ENCODE measurements at regions not wholly inside any gene's neighbourhood (a gene's known extent, or its start where the extent isn't known, plus 50 kb on each side); places are given as distances from the start of the nearest gene placed in this dataset.

DNA sequence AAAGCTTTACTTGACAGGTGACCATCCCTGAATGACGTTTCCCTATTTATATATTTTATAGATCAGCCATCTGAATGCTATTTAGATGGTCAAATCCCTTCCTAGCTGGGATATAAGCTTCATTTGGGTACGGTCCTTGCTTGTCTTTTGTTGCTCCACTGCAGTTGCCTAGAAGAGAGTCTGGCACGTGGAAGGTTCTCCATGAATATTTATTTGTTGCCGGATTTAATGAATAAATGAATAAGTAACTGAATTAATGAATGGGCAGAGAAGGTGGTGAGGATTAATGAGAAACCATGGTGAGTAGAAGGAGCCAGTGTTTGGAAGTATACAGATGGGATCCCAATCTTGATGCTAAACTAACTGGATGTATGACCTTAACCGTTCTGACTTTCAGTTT lies 222.1 kb downstream of the LPIN1 start:
- Histone ChIP-seq H3K9me3 (no peaks in the 10 kb centered on the region), H3K4me1 (no peaks in the 10 kb centered on the region), H3K27ac (no peak overlapping the region), H3K27me3 (no peaks in the 10 kb centered on the region), H3K36me3 (ENCODE audit: low read depth, missing control alignments) (no peaks in the 10 kb centered on the region), H3K4me3 (no peak overlapping the region)
- intact Hi-C loops (cut with DNase I; ENCODE audit: low total_unique reads): no loop called here
- WGBS, 2 donors: 91 to 95% methylated on average over 5 of the region's 5 CpGs
- no peak for DNase-seq
- TF ChIP-seq, protein P1, sequence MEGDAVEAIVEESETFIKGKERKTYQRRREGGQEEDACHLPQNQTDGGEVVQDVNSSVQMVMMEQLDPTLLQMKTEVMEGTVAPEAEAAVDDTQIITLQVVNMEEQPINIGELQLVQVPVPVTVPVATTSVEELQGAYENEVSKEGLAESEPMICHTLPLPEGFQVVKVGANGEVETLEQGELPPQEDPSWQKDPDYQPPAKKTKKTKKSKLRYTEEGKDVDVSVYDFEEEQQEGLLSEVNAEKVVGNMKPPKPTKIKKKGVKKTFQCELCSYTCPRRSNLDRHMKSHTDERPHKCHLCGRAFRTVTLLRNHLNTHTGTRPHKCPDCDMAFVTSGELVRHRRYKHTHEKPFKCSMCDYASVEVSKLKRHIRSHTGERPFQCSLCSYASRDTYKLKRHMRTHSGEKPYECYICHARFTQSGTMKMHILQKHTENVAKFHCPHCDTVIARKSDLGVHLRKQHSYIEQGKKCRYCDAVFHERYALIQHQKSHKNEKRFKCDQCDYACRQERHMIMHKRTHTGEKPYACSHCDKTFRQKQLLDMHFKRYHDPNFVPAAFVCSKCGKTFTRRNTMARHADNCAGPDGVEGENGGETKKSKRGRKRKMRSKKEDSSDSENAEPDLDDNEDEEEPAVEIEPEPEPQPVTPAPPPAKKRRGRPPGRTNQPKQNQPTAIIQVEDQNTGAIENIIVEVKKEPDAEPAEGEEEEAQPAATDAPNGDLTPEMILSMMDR (IDR thresholded peaks at IDR 0.05): no peak
- TF ChIP-seq POLR2A (IDR thresholded peaks at IDR 0.05): no peak

DNA sequence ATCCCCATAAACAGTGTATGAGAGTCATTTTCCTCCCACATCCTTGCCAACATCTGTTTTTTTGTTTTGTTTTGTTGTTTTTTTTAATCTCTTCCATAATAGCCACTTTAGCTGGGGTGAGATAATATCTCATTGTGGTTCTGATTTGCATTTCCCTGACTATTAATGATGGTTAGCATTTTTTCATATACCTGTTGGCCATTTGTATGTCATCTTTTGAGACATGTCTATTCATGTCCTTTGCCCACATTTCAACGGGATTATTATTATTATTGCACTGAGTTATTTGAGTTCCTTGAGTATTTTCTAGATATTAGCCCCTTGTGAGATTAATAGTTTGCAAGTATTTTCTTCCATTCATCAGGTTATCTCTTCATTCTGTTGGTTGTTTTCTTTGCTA lies 223.3 kb downstream of the LPIN1 start:
- no peak for DNase-seq
- no peaks in the 10 kb centered on the region for H3K36me3 ChIP-seq (ENCODE audit: low read depth, missing control alignments)
- no peaks in the 10 kb centered on the region for H3K27me3 ChIP-seq
- no peaks in the 10 kb centered on the region for H3K4me1 ChIP-seq
- H3K4me3 ChIP-seq: no peak overlapping the region
- intact Hi-C loops (cut with DNase I; ENCODE audit: low total_unique reads): no loop called here
- 86 to 97% methylated on average over 1 of the region's 1 CpG for WGBS, 2 donors
- H3K27ac ChIP-seq: no peak overlapping the region
- no peak for TF ChIP-seq POLR2A (IDR thresholded peaks at IDR 0.05)
- TF ChIP-seq, protein P1 (IDR thresholded peaks at IDR 0.05): no peak
- H3K9me3 ChIP-seq: no peaks in the 10 kb centered on the region

DNA sequence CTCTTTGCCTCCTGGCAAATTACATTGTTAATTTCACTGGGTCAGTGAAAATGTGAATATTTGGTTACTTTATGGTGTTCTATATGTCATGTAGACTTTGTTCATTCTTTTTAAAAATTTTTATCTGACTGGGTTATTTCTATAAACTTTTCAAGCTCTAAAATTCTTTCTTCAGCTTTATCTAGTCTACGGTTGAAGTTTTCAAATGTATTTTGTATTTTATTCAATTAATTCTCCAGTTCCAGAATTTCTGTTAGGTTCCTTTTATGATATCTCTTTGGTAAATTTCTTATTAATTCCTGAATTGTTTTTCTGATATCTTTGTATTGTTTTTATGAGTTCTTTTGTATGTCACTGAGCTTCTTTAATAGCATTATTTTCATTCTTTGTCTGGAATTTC lies 228.1 kb downstream of the LPIN1 start:
- H3K27ac ChIP-seq: no peak overlapping the region
- WGBS, 2 donors: 91 to 96% methylated on average over 1 of the region's 1 CpG
- no peaks in the 10 kb centered on the region for H3K4me1 ChIP-seq
- no peak for DNase-seq
- H3K27me3 ChIP-seq: no peaks in the 10 kb centered on the region
- H3K9me3 ChIP-seq: no peaks in the 10 kb centered on the region
- intact Hi-C loops (cut with DNase I; ENCODE audit: low total_unique reads): no loop called here
- TF ChIP-seq POLR2A (IDR thresholded peaks at IDR 0.05): no peak
- TF ChIP-seq, protein P1 (IDR thresholded peaks at IDR 0.05): no peak
- H3K4me3 ChIP-seq: no peak overlapping the region
- no peaks in the 10 kb centered on the region for H3K36me3 ChIP-seq (ENCODE audit: low read depth, missing control alignments)

DNA sequence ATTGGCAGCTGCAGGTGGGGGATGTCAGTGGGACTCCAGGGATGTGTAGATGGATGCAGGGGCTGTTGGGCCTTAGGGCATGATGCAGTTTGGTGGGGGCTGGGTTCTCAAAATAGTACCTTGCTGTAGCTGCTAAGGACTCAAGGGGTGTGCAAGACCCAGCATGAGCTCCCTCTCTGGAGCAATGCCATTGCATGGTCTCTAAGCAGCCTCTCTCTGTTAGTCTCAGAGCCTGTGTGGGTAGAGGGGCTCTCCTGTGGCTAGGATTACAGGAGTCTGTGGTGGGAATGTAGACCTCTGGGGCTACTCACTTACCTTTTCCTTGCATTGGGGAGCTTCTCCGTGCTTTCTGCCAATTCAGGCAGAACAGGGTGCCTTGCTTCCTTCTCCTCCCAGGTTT lies 228.9 kb downstream of the LPIN1 start:
- 80 to 96% methylated on average over 1 of the region's 1 CpG for WGBS, 2 donors
- Histone ChIP-seq H3K9me3 (no peaks in the 10 kb centered on the region), H3K27ac (no peak overlapping the region), H3K4me3 (no peak overlapping the region), H3K27me3 (no peaks in the 10 kb centered on the region), H3K36me3 (ENCODE audit: low read depth, missing control alignments) (no peaks in the 10 kb centered on the region), H3K4me1 (no peaks in the 10 kb centered on the region)
- intact Hi-C loops (cut with DNase I; ENCODE audit: low total_unique reads): no loop called here
- no peak for DNase-seq
- TF ChIP-seq POLR2A (IDR thresholded peaks at IDR 0.05): no peak
- TF ChIP-seq, protein P1 (IDR thresholded peaks at IDR 0.05): no peak

DNA sequence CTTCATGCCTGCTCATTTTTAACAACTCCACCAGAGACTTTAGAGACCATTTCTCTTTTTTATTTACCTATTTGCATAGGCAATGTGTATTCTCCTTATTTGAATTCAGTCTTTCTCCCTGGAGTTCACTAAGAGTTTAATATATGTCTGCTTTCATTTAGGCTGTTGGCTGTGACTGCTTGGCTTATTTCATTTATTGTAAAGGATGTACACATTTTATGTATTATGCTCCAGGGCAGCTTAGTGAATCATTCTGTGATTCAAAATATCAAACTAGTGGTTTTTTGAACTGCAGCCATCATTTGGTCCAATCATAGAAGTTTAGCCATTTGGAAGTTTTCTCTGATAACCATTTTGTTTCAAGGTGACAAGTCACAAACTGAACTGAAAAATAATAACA lies 229.6 kb downstream of the LPIN1 start:
- no peaks in the 10 kb centered on the region for H3K36me3 ChIP-seq (ENCODE audit: low read depth, missing control alignments)
- intact Hi-C loops (cut with DNase I; ENCODE audit: low total_unique reads): no loop called here
- H3K4me1 ChIP-seq: no peaks in the 10 kb centered on the region
- H3K9me3 ChIP-seq: no peaks in the 10 kb centered on the region
- no peak overlapping the region for H3K27ac ChIP-seq
- H3K27me3 ChIP-seq: no peaks in the 10 kb centered on the region
- TF ChIP-seq POLR2A (IDR thresholded peaks at IDR 0.05): no peak
- TF ChIP-seq, protein P1 (IDR thresholded peaks at IDR 0.05): no peak
- H3K4me3 ChIP-seq: no peak overlapping the region
- no peak for DNase-seq
